K562 (cell line): ENCODE measurements at regions not wholly inside any gene's neighbourhood (a gene's known extent, or its start where the extent isn't known, plus 50 kb on each side); places are given as distances from the start of the nearest gene placed in this dataset.

ENCODE experiments used
- ATAC-seq: fragments of 200-7000 bp; cut with Tn5 transposase; 3 replicates; pipeline ENCODE4 v1.9.1; 2020; ENCODE audit warnings: moderate library complexity
- BruUV-seq: library from RNA; stranded (reverse); fragments of 400-500 nt; replicated peaks from 2 replicates; lab custom pipeline; 2021; lab: Mats Ljungman, UMichigan
- CTCF ChIA-PET: fragments of 300-600 bp; formaldehyde crosslinking; extraction: SDS; loops from one replicate; lab custom pipeline; 2021; ENCODE audit warnings: low intra/inter-chr PET ratio; lab: Yijun Ruan, JAX
- POLR2A ChIA-PET: fragments of 300-600, 350-650 bp; sonication (Branson Sonifier 250); formaldehyde crosslinking; extraction: SDS; loops from one replicate; lab custom pipeline; 2021; ENCODE audit warnings: antibody characterized with exemption, inconsistent platforms; lab: Yijun Ruan, JAX
- DNase-seq, 4 experiments: peaks; one replicate each; pipeline versions ENCODE4 v3.0.0 to v3.0.0-alpha.2; 2011 to 2018; ENCODE audit warnings: low spot score in 3 of 4, mixed read lengths in 3 of 4; ENCODE audit errors: extremely low read depth in 1 of 4
- FAIRE-seq: peaks from 2 replicates; lab custom pipeline; 2011; peaks lifted over from hg19 to GRCh38; lab: Jason Lieb, UNC
- H2AFZ ChIP-seq: 2 replicates; pipeline ENCODE4 v1.6.0; 2011; ENCODE audit warnings: low read depth, low read length, control low read depth, inconsistent platforms
- H3K27ac ChIP-seq: fragments of 200-600 bp; 3 replicates; pipeline ENCODE4 v1.8.0; 2011; ENCODE audit warnings: low read depth, mild to moderate bottlenecking, control low read depth, inconsistent platforms, low read length, moderate library complexity, mixed read lengths; ENCODE audit errors: extremely low read depth
- H3K27me3 ChIP-seq, 2 experiments: fragments of 300-600 bp in 1 of 2; 2 replicates in 1 of 2; 3 replicates in 1 of 2; pipeline versions ENCODE4 v1.6.0 to v1.8.0; 2011; ENCODE audit warnings: inconsistent platforms in 2 of 2, low read length in 2 of 2, mild to moderate bottlenecking in 1 of 2, mixed read lengths in 1 of 2, moderate library complexity in 1 of 2; ENCODE audit not compliant: control insufficient read depth in 2 of 2, insufficient read depth in 2 of 2
- H3K36me3 ChIP-seq: fragments of 300-600 bp; 3 replicates; pipeline ENCODE4 v1.8.0; 2011; ENCODE audit warnings: mild to moderate bottlenecking, low read length, inconsistent platforms; ENCODE audit not compliant: control insufficient read depth, insufficient read depth
- H3K4me1 ChIP-seq, 2 experiments: fragments of 200-600 bp in 1 of 2; replicated peaks in 1 of 2; 2 replicates in 1 of 2; 3 replicates in 1 of 2; pipeline versions ENCODE4 v1.5.1 to v1.8.0; 2011; ENCODE audit warnings: inconsistent platforms in 2 of 2, low read length in 2 of 2, mild to moderate bottlenecking in 1 of 2, mixed read lengths in 1 of 2, moderate library complexity in 1 of 2; ENCODE audit not compliant: control insufficient read depth in 2 of 2, insufficient read depth in 2 of 2
- H3K4me2 ChIP-seq: 2 replicates; pipeline ENCODE4 v1.6.1; 2011; ENCODE audit warnings: low read length, control low read depth, inconsistent platforms, mixed read lengths; ENCODE audit not compliant: insufficient read depth
- H3K4me3 ChIP-seq: fragments of 200-600 bp; sonication (generic), shearing (Covaris generic); 2 replicates; pipeline ENCODE4 v1.5.1; 2016; ENCODE audit warnings: control low read depth, inconsistent platforms
- H3K79me2 ChIP-seq: fragments of 200-600 bp; 3 replicates; pipeline ENCODE4 v1.8.0; 2011; ENCODE audit warnings: low read length, inconsistent platforms; ENCODE audit not compliant: control insufficient read depth, insufficient read depth
- H3K9ac ChIP-seq, 2 experiments: 2 replicates each; pipeline versions ENCODE4 v1.6.0 to v1.6.1; 2011; ENCODE audit warnings: low read depth in 2 of 2, low read length in 2 of 2, control low read depth in 1 of 2, inconsistent platforms in 1 of 2, mild to moderate bottlenecking in 1 of 2, mixed read lengths in 1 of 2; ENCODE audit not compliant: insufficient read depth in 1 of 2
- H3K9me1 ChIP-seq: one replicate; pipeline ENCODE4 v1.6.0; 2011; ENCODE audit warnings: inconsistent platforms, mild to moderate bottlenecking, low read length, moderate library complexity; ENCODE audit not compliant: control insufficient read depth, insufficient read depth
- H3K9me3 ChIP-seq: replicated peaks from 2 replicates; pipeline ENCODE4 v1.5.1; 2011; ENCODE audit warnings: low read depth, low read length, inconsistent platforms; ENCODE audit not compliant: control insufficient read depth, insufficient read depth
- H4K20me1 ChIP-seq: replicated peaks from 2 replicates; pipeline ENCODE4 v1.6.1; 2011; ENCODE audit warnings: low read length, inconsistent platforms, mixed read lengths; ENCODE audit not compliant: control insufficient read depth, insufficient read depth
- CC2D1A ChIP-seq: fragments of 450-650 bp; IDR thresholded peaks from 2 replicates; pipeline ENCODE4 v1.6.1; 2017; ENCODE audit warnings: mild to moderate bottlenecking
- DMBX1 ChIP-seq: fragments of 250-450 bp; sonication (Bioruptor Pico); IDR thresholded peaks from 2 replicates; pipeline ENCODE4 v1.8.0; 2022; ENCODE audit warnings: inconsistent platforms, mild to moderate bottlenecking, moderate library complexity, borderline replicate concordance
- ETV5 ChIP-seq: sonication (generic); formaldehyde crosslinking; IDR thresholded peaks from 2 replicates; pipeline ENCODE4 v1.4.0; 2020; ENCODE audit warnings: low read depth, mild to moderate bottlenecking, missing genetic modification reagents
- MTA1 ChIP-seq: fragments of 450-650 bp; IDR thresholded peaks from 2 replicates; pipeline ENCODE4 v1.6.1; 2017; ENCODE audit warnings: borderline replicate concordance
- NFIX ChIP-seq: fragments of 250-450 bp; sonication (Bioruptor Pico); IDR thresholded peaks from 2 replicates; pipeline ENCODE4 v1.4.0; 2020; ENCODE audit warnings: low read depth, mild to moderate bottlenecking, moderate library complexity
- SRSF3 ChIP-seq: fragments of 200-400 bp; formaldehyde crosslinking; IDR thresholded peaks from 2 replicates; pipeline ENCODE4 v1.6.1; 2016; ENCODE audit warnings: mild to moderate bottlenecking, low read length, moderate library complexity; ENCODE audit not compliant: insufficient read depth
- ZBTB1 ChIP-seq: sonication (generic); formaldehyde crosslinking; IDR thresholded peaks from 2 replicates; pipeline ENCODE4 v1.8.1; 2023; ENCODE audit warnings: missing genetic modification reagents, low read depth, mild to moderate bottlenecking, borderline replicate concordance
- in situ Hi-C: fragments of 300-500 bp; cut with MboI; formaldehyde crosslinking; loops from 4 replicates; pipeline ENCODE4 v1.15.0; 2018; ENCODE audit warnings: inconsistent platforms, mixed read lengths
- intact Hi-C: fragments of 100-400 bp; cut with micrococcal nuclease; formaldehyde crosslinking; loops from 2 replicates; pipeline ENCODE4 v1.14.2; 2022
- TF ChIP-seq, protein P1 (sequence below): sonication (generic); formaldehyde crosslinking; IDR thresholded peaks from 2 replicates; pipeline ENCODE4 v1.8.0; 2023; ENCODE audit warnings: mild to moderate bottlenecking, missing genetic modification reagents
- TF ChIP-seq, protein P2 (sequence below), 2 experiments: fragments of 250-450 bp in 1 of 2; fragments of 450-650 bp in 1 of 2; sonication (Bioruptor Pico) in 1 of 2; IDR thresholded peaks; 2 replicates each; pipeline versions ENCODE4 v1.6.1 to v1.8.0; 2016 to 2021; ENCODE audit warnings: mild to moderate bottlenecking in 2 of 2, moderate library complexity in 2 of 2, missing compliant biosample characterization in 1 of 2, missing genetic modification characterization in 1 of 2

- TF ChIP-seq, protein P1, sequence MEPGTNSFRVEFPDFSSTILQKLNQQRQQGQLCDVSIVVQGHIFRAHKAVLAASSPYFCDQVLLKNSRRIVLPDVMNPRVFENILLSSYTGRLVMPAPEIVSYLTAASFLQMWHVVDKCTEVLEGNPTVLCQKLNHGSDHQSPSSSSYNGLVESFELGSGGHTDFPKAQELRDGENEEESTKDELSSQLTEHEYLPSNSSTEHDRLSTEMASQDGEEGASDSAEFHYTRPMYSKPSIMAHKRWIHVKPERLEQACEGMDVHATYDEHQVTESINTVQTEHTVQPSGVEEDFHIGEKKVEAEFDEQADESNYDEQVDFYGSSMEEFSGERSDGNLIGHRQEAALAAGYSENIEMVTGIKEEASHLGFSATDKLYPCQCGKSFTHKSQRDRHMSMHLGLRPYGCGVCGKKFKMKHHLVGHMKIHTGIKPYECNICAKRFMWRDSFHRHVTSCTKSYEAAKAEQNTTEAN (CRISPR knock-in tag): no peak
- TF ChIP-seq NFIX (CRISPR knock-in tag) (no peak), DMBX1 (CRISPR knock-in tag) (no peak), SRSF3 (no peak)
Observed at GRCh38 chr9:8252445-8252844, 452.9 kb upstream of the DMAC1 start (continued).

- in situ Hi-C loops (no loop called here), intact Hi-C loops (no loop called here)
- no peaks in the 10 kb centered on the region for H3K27me3 ChIP-seq
- ATAC-seq (no peak), DNase-seq (no peak), FAIRE-seq (no peak)
- no peak overlapping the region for H3K4me2 ChIP-seq
- no peaks in the 10 kb centered on the region for H3K4me1 ChIP-seq
- BruUV-seq: no TSS peak
- no peaks in the 10 kb centered on the region for H3K79me2 ChIP-seq
- no peak overlapping the region for H3K9ac ChIP-seq
- H3K4me3 ChIP-seq: no peak overlapping the region
- TF ChIP-seq ZBTB1 (CRISPR knock-in tag) (no peak), CC2D1A (no peak), MTA1 (no peak), ETV5 (no peak)
- TF ChIP-seq, protein P2, sequence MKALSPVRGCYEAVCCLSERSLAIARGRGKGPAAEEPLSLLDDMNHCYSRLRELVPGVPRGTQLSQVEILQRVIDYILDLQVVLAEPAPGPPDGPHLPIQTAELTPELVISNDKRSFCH (CRISPR knock-in tag; IDR thresholded peaks at IDR 0.05): no peak
- TF ChIP-seq, protein P2 (tag; IDR thresholded peaks at IDR 0.05): no peak
- H3K27ac ChIP-seq: no peak overlapping the region
- no peaks in the 10 kb centered on the region for H3K9me1 ChIP-seq
- ChIA-PET CTCF (no interaction called here), POLR2A (no interaction called here)
- no peaks in the 10 kb centered on the region for H4K20me1 ChIP-seq
- no peaks in the 10 kb centered on the region for H3K9me3 ChIP-seq
- no peaks in the 10 kb centered on the region for H3K36me3 ChIP-seq
- H2AFZ ChIP-seq: no peak overlapping the region
Observed at GRCh38 chr9:8251566-8251965, 452.0 kb upstream of the DMAC1 start.
